Endothelial cell of umbilical vein (primary cell): ENCODE measurements at regions not wholly inside any gene's neighbourhood (a gene's known extent, or its start where the extent isn't known, plus 50 kb on each side); places are given as distances from the start of the nearest gene placed in this dataset.

Experiments used
- BruUV-seq: library from RNA; stranded (reverse); fragments of 400-500 nt; replicated peaks from 2 replicates; lab custom pipeline; 2021; lab: Mats Ljungman, UMichigan
- CTCF ChIA-PET: fragments of 300-600, 350-600 bp; sonication (Branson Sonifier 250); formaldehyde crosslinking; loops from one replicate; lab custom pipeline; 2021; ENCODE audit warnings: antibody characterized with exemption, inconsistent platforms; lab: Charles Lee
- POLR2A ChIA-PET: fragments of 300-600, 350-600 bp; sonication (Branson Sonifier 250); formaldehyde crosslinking; loops from one replicate; lab custom pipeline; 2021; ENCODE audit warnings: antibody characterized with exemption, inconsistent platforms; lab: Charles Lee
- DNase-seq: peaks from one replicate; pipeline ENCODE4 v3.0.0-alpha.2; 2011; ENCODE audit warnings: low read depth, low spot score
- FAIRE-seq: peaks from 2 replicates; lab custom pipeline; 2011; peaks lifted over from hg19 to GRCh38; lab: Jason Lieb, UNC
- H2AFZ ChIP-seq: 2 replicates; pipeline ENCODE4 v1.6.0; 2012; ENCODE audit warnings: low read depth, low read length, control low read depth, inconsistent platforms
- H3K27ac ChIP-seq: 2 replicates; pipeline ENCODE4 v1.5.1; 2011; ENCODE audit warnings: low read depth, mild to moderate bottlenecking, control low read depth, low read length, moderate library complexity; ENCODE audit not compliant: insufficient read depth
- H3K27me3 ChIP-seq, 2 experiments: 2 replicates each; pipeline versions ENCODE4 v1.6.0 to v1.6.1; 2011; ENCODE audit warnings: low read length in 2 of 2, mixed read lengths in 1 of 2; ENCODE audit not compliant: control insufficient read depth in 2 of 2, insufficient read depth in 2 of 2
- H3K36me3 ChIP-seq, 2 experiments: 2 replicates in 1 of 2; 3 replicates in 1 of 2; pipeline ENCODE4 v1.5.1; 2011; ENCODE audit warnings: low read length in 2 of 2, mild to moderate bottlenecking in 1 of 2, moderate library complexity in 1 of 2; ENCODE audit not compliant: control insufficient read depth in 2 of 2, insufficient read depth in 2 of 2; ENCODE audit errors: extremely low read depth in 1 of 2
- H3K4me1 ChIP-seq: 3 replicates; pipeline ENCODE4 v1.5.1; 2011; ENCODE audit warnings: mild to moderate bottlenecking, low read length; ENCODE audit not compliant: control insufficient read depth, insufficient read depth; ENCODE audit errors: extremely low read depth
- H3K4me2 ChIP-seq: 2 replicates; pipeline ENCODE4 v1.6.1; 2011; ENCODE audit warnings: low read length, control low read depth, mixed read lengths; ENCODE audit not compliant: insufficient read depth
- H3K4me3 ChIP-seq, 3 experiments: fragments of 200-600 bp in 1 of 3; sonication (generic), shearing (Covaris generic) in 1 of 3; replicated peaks in 1 of 3; 2 replicates each; pipeline ENCODE4 v1.5.1; 2011 to 2016; ENCODE audit warnings: control low read depth in 3 of 3, low read length in 3 of 3, mild to moderate bottlenecking in 2 of 3, inconsistent platforms in 1 of 3, low read depth in 1 of 3, moderate library complexity in 1 of 3; ENCODE audit not compliant: insufficient read depth in 1 of 3
- H3K79me2 ChIP-seq: 2 replicates; pipeline ENCODE4 v1.6.0; 2012; ENCODE audit warnings: low read length, inconsistent platforms; ENCODE audit not compliant: control insufficient read depth, insufficient read depth
- H3K9ac ChIP-seq: replicated peaks from 2 replicates; pipeline ENCODE3; 2011; ENCODE audit warnings: low read length, control low read depth; ENCODE audit not compliant: insufficient read depth; ENCODE audit errors: extremely low read depth
- H3K9me1 ChIP-seq: replicated peaks from 3 replicates; pipeline ENCODE4 v1.6.0; 2011; ENCODE audit warnings: mild to moderate bottlenecking, low read length; ENCODE audit not compliant: control insufficient read depth, insufficient read depth; ENCODE audit errors: extremely low read depth
- H3K9me3 ChIP-seq: replicated peaks from 2 replicates; pipeline ENCODE4 v1.5.1; 2012; ENCODE audit warnings: low read length, inconsistent platforms; ENCODE audit not compliant: control insufficient read depth, insufficient read depth
- H4K20me1 ChIP-seq: replicated peaks from 2 replicates; pipeline ENCODE3; 2011; ENCODE audit warnings: mild to moderate bottlenecking, low read length; ENCODE audit not compliant: control insufficient read depth, insufficient read depth; ENCODE audit errors: extremely low read depth
- EZH2 ChIP-seq: IDR thresholded peaks from 2 replicates; pipeline ENCODE4 v1.6.1; 2012; ENCODE audit warnings: borderline replicate concordance, low read depth, mild to moderate bottlenecking, moderate library complexity, low read length, inconsistent platforms; ENCODE audit not compliant: severe bottlenecking
- FOS ChIP-seq: IDR thresholded peaks from 2 replicates; pipeline ENCODE4 v1.6.1; 2011; ENCODE audit warnings: mild to moderate bottlenecking, low read length, moderate library complexity, borderline replicate concordance; ENCODE audit not compliant: insufficient read depth
- GATA2 ChIP-seq: IDR thresholded peaks from 2 replicates; pipeline ENCODE4 v1.7.0; 2011; ENCODE audit warnings: low read depth, mild to moderate bottlenecking, moderate library complexity, mixed read lengths, low read length; ENCODE audit not compliant: insufficient read length, insufficient read depth
- JUN ChIP-seq: IDR thresholded peaks from 2 replicates; pipeline ENCODE4 v1.6.1; 2011; ENCODE audit warnings: borderline replicate concordance, low read depth; ENCODE audit not compliant: insufficient read length, insufficient read depth
- MAX ChIP-seq: IDR thresholded peaks from 2 replicates; pipeline ENCODE4 v1.6.1; 2011; ENCODE audit not compliant: insufficient read depth, insufficient read length
- MYC ChIP-seq: IDR thresholded peaks from one replicate; pipeline ENCODE4 v1.6.1; 2011; ENCODE audit warnings: mild to moderate bottlenecking, low read depth, low read length
- POLR2A ChIP-seq: IDR thresholded peaks from 2 replicates; pipeline ENCODE4 v1.6.1; 2012; ENCODE audit warnings: low read depth, mild to moderate bottlenecking, control low read depth, low read length
- POLR2AphosphoS5 ChIP-seq: IDR thresholded peaks from 2 replicates; pipeline ENCODE4 v1.6.1; 2012; ENCODE audit warnings: low read depth, mild to moderate bottlenecking, control low read depth, low read length, moderate library complexity; ENCODE audit not compliant: insufficient read depth
- dilution Hi-C: fragments of 300-500 bp; cut with MboI; formaldehyde crosslinking; loops from one replicate; pipeline ENCODE4 v1.15.0; 2019; ENCODE audit warnings: low sequenced_read_pairs; ENCODE audit not compliant: extremely low pct_ligation_motif_present
- intact Hi-C: fragments of 100-400 bp; cut with micrococcal nuclease; formaldehyde crosslinking; loops from one replicate; pipeline ENCODE4 v1.10.0; 2022
- TF ChIP-seq, protein P1 (sequence below), 2 donors: IDR thresholded peaks; 1 replicate in 1 of 2; 2 replicates in 1 of 2; pipeline ENCODE4 v1.5.1; 2011; ENCODE audit warnings: low read length in 2 of 2, mild to moderate bottlenecking in 2 of 2, moderate library complexity in 2 of 2, control low read depth in 1 of 2, inconsistent platforms in 1 of 2, low read depth in 1 of 2; ENCODE audit not compliant: insufficient read depth in 1 of 2; ENCODE audit errors: extremely low read depth in 1 of 2

- H3K9me1 ChIP-seq = no peaks in the 10 kb centered on the region
- H2AFZ ChIP-seq = no peak overlapping the region
- no peaks in the 10 kb centered on the region for H3K4me1 ChIP-seq
- H3K36me3 ChIP-seq = no peaks in the 10 kb centered on the region
- H3K4me3 ChIP-seq = no peak overlapping the region
- CTCF ChIA-PET = no interaction called here
- dilution Hi-C loops = no loop called here
- no peaks in the 10 kb centered on the region for H3K79me2 ChIP-seq
- intact Hi-C loops = no loop called here
- H3K27ac ChIP-seq = no peak overlapping the region
- no peak for FAIRE-seq
- TF ChIP-seq MAX (no peak), POLR2AphosphoS5 (no peak), MYC (no peak), FOS (no peak), JUN (no peak), EZH2 (no peak), GATA2 (no peak), POLR2A (no peak)
- TF ChIP-seq, protein P1, sequence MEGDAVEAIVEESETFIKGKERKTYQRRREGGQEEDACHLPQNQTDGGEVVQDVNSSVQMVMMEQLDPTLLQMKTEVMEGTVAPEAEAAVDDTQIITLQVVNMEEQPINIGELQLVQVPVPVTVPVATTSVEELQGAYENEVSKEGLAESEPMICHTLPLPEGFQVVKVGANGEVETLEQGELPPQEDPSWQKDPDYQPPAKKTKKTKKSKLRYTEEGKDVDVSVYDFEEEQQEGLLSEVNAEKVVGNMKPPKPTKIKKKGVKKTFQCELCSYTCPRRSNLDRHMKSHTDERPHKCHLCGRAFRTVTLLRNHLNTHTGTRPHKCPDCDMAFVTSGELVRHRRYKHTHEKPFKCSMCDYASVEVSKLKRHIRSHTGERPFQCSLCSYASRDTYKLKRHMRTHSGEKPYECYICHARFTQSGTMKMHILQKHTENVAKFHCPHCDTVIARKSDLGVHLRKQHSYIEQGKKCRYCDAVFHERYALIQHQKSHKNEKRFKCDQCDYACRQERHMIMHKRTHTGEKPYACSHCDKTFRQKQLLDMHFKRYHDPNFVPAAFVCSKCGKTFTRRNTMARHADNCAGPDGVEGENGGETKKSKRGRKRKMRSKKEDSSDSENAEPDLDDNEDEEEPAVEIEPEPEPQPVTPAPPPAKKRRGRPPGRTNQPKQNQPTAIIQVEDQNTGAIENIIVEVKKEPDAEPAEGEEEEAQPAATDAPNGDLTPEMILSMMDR (IDR thresholded peaks at IDR 0.05; ENCODE audit: extremely low read depth in 1 of 2, insufficient read depth in 1 of 2, low read depth in 1 of 2, low read length in 2 of 2) = no peak
- no peaks in the 10 kb centered on the region for H3K9me3 ChIP-seq
- BruUV-seq = no TSS peak
- H3K9ac ChIP-seq = no peak overlapping the region
- H3K4me2 ChIP-seq = no peak overlapping the region
- no peaks in the 10 kb centered on the region for H4K20me1 ChIP-seq
- DNase-seq = no peak
- no peaks in the 10 kb centered on the region for H3K27me3 ChIP-seq
- POLR2A ChIA-PET = no interaction called here
Measured at GRCh38 chr13:68938639-68939038, 1169.0 kb upstream of the ATXN8OS start.
